OCI-LY3 (cell line): ENCODE measurements at regions not wholly inside any gene's neighbourhood (a gene's known extent, or its start where the extent isn't known, plus 50 kb on each side); places are given as distances from the start of the nearest gene placed in this dataset.

Source experiments
- CTCF ChIP-seq: fragments of 200-600, 300-600 bp; sonication (generic); IDR thresholded peaks from 2 replicates; pipeline ENCODE4 v1.5.1; 2014; ENCODE audit warnings: antibody characterized with exemption, low read length, low read depth
- EZH2phosphoT487 ChIP-seq: fragments of 200-600 bp; shearing (Covaris generic); IDR thresholded peaks from 2 replicates; pipeline ENCODE4 v1.6.1; 2018; ENCODE audit warnings: antibody characterized with exemption, mixed run types, low read depth

GRCh38 chr1:218692808-218693207 lies 347.7 kb downstream of the TGFB2 start:
- TF ChIP-seq CTCF (no peak), EZH2phosphoT487 (no peak)
